Retinal pigment epithelial cell (primary cell): ENCODE measurements at regions not wholly inside any gene's neighbourhood (a gene's known extent, or its start where the extent isn't known, plus 50 kb on each side); places are given as distances from the start of the nearest gene placed in this dataset.

Source experiments
- DNase-seq: peaks from one replicate; pipeline ENCODE4 v3.0.0-alpha.2; 2010; ENCODE audit warnings: low read depth
- H3K4me3 ChIP-seq: 2 replicates; pipeline ENCODE4 v1.5.1; 2011; ENCODE audit warnings: mild to moderate bottlenecking, low read length, control low read depth, moderate library complexity
- CTCF ChIP-seq: conservative IDR thresholded peaks from 2 replicates; pipeline ENCODE4 v1.5.1; 2011; ENCODE audit warnings: low read depth, low read length, control low read depth, inconsistent platforms

- no peak for DNase-seq
- no peak for TF ChIP-seq CTCF
- H3K4me3 ChIP-seq: no peak overlapping the region
These were observed 65.1 kb upstream of the TGIF1 start for GRCh38 chr18:3384664-3385563.

GRCh38 chr18:3388323-3388722 lies 61.6 kb upstream of the TGIF1 start:
- H3K4me3 ChIP-seq: no peak overlapping the region
- no peak for DNase-seq
- no peak for TF ChIP-seq CTCF

GRCh38 chr18:3388980-3389379 lies 61.0 kb upstream of the TGIF1 start:
- no peak overlapping the region for H3K4me3 ChIP-seq
- no peak for TF ChIP-seq CTCF
- no peak for DNase-seq

- no peak overlapping the region for H3K4me3 ChIP-seq
- TF ChIP-seq CTCF: no peak
- DNase-seq: no peak
These were observed 60.0 kb upstream of the TGIF1 start for GRCh38 chr18:3389977-3390376.

GRCh38 chr18:3391704-3392466 lies 58.1 kb upstream of the TGIF1 start:
- DNase-seq: no peak
- no peak overlapping the region for H3K4me3 ChIP-seq

GRCh38 chr18:3392467-3392855 lies 57.5 kb upstream of the TGIF1 start:
- TF ChIP-seq CTCF: no peak
- no peak overlapping the region for H3K4me3 ChIP-seq
- DNase-seq: no peak

More at GRCh38 chr18:3391704-3392466, 58.1 kb upstream of the TGIF1 start:
- no peak for TF ChIP-seq CTCF
